Amniotic epithelial cell (primary cell): ENCODE measurements at regions not wholly inside any gene's neighbourhood (a gene's known extent, or its start where the extent isn't known, plus 50 kb on each side); places are given as distances from the start of the nearest gene placed in this dataset.

ENCODE experiments used
- DNase-seq: peaks from one replicate; pipeline ENCODE4 v3.0.0-alpha.2; 2010; ENCODE audit warnings: low read depth

DNA sequence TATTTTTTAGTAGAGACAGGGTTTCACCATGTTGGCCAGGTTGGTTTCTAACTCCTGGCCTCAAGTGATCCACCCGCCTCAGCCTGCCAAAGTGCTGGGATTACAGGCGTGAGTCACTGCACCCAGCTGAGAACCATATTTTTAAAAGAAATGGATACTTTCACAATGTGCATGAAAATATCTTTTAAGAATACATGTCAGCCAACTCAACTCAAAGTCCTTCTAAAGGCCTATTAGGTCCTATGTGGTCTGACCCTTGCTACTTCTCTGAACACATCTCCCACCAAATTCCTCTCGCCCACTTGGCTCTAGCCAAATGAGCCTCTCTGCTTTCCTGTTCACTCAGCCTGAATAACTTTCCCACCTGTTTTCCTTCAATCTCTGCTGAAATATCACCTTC is 119.6 kb downstream of the MTX2 start:
- no peak for DNase-seq

DNA sequence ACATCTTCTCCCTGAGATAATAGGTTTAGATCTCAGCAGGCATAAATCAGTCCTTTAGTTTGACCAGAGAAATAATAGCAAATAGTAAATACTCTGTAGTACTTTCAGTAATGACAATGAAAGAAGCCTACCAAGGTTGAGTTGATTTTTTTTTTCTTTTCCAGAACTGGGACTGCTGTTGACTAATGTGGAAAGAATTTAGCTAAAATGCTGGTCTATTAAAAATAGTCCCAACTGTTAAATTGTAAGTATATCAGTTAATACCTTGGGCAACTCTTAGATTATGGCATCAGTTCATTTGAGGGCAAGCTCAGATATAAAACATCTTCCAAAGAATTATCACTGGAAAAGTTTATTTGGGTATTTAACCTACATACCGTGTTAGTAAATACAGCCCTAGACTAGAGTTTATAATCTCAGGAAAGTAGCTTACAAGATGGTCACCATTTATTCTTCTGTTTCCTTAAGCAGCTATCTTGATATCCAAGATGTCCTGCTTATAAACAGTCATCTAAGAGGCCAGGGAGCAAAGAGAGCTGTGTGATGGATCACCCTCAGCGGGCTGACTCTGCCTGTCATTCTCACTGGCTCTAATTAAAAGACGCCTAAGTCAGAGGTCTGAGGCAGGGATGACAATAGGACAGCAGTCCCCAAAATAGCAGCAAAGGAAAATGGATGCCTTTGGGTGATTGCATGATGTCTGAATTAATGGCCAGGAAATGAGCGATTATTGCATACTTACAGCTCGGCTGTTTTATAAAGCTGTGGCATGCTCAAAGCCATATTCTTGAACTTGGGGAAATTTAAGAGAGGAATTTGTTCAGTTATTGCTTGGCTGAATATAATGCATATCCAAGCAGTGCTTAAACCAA is 121.3 kb downstream of the MTX2 start:
- no peak for DNase-seq

DNA sequence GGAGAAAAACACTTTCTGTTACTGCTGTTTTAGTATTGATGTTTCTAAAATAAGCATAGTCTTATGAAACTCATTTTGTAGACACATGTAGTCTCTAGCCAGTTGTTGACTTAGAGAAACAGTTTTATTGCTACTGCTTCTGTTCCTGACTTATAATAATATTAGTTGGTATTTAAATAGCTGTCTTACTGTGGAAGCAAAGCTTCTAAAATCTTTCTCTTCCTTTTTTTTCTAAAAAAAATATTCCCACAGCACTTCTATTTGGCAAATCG is 121.8 kb downstream of the MTX2 start:
- DNase-seq = no peak

DNA sequence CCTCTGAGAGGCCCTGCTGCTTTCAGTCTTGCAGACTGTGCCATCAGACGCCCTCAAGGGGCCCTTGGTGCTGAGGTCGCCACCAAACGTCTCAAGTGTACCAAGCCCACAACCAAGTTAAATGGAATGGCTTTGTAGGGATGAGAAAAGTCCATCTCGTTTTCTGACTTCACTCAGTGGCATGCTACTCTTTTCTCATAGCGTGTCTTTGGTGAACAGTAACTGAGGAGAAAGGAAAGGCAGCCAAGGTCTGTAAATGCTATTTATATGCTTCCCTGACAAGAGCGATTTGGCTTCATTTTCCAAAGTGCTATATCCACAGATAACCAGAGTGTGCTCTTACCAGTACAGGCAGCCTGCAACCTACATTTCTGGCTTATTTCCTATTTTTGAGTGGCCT is 123.0 kb downstream of the MTX2 start:
- no peak for DNase-seq

DNA sequence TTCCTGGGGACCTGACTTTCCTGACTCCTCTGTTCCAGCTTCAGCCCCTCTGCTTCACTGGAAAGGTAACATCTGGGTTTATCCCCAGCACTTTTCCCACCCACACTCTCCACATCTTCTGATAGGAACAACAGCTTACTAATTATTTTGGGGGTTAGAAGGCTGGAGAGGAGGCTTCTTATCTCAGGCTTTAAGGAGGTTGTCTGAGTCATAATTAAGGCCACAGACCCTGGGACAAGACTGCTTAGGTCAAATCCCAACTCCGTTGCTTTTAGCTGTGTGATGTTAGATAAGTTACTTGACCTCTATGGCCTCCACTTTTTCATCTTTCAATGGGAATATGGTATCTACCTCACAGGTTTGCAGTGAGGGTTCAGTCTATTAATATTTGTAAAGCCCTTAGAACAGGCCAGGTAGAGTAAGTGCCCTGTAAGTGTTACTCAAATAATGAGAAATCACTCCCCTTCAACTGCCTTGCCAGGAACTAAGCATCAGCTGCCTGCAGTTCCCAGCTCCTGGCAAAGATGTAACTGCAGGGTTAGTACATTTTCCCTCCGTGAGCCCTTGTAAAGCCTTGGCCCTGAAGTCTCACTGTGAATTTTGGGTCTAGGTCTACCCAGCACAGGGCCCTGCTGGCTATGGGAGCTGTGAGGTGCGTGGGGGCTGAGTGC is 123.6 kb downstream of the MTX2 start:
- DNase-seq = no peak

DNA sequence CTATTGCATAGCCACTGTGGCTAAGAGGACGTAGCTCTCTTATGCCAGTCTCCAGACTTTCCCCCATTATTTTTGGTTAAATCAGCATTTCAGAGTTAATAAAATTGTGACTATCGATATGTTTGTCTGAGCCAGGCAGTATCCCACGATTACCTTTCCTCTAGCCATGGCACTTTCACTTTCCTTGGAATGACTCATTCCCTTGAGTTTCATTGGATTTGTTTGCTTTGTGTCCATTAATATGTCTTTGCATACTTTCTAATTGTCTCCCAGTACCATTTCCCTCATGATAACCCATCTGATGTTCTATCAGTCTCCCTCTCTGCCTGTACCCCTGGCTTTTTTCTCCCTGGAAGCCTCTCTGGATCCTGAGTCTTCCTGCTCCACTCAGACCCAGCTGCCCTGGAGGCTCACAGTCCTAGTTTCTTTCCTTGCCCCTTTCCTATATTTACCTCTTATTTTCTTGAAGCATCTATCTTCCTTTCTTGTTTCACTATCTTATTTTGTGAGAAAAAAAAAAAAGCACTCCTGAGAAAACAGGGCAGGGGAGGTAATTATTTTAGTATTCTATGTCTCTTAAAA is 126.1 kb downstream of the MTX2 start:
- no peak for DNase-seq

DNA sequence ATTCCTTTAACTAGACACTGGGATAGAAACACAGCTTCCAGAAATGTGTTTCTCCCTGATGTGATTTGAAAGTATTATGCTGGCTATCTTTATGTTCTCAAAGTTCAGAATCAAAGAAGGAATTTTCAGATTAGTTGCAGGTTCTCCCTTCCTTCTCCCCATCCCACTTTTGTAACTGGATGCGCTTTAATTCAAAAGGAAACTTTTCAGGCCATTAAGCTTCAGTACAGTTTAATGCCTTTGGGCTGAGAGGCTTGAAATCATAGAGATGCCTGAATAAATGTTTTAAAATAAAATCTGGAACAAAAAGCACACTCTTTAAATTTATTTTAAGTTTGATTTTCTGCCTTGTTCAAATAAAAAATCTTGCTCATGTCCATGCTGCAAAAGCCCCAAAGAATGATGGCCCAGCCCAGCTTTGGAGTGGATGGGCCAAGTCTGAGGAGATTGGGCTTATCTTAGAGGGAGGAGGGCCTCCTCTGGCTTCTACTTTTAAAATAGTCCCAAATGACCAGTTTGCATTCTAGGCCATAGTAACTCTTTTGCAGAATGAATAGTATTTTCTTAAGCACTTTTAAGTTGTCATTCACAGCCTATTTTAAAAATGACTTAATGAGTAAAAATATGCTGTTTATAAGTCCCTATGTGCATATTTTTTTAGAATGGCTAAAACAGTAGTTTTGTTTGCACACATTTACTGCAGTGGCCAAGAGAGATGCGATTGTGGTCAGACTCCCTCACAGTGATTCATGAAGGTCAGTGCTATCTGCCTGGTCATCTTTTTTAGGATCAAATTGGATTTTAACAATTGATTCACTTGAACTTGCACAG is 129.2 kb downstream of the MTX2 start:
- peak; percentile 53 for DNase-seq

DNA sequence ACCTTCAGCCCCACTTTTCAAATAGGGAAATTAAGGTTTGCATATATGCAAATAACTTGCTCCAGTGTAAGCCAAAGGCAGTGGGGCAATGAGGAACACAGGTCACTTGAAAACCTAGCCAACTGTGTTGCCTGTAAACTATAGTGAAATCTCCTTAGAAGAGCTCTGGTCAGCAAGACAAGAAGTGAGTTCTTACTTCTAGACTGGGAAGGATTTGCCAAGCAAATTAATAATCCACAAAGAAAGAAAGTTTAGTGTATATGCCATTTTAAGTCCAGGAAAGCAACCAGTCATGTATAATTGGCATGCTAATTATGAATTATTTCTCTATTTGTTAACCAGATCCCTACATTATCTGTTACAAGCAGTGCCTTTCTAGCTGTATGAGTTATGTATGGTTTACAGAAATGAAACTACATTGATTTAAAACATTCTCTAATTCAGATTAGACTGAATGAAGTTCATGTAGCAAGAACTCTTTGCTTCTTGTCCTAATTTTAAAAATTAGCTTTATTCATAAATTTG is 129.9 kb downstream of the MTX2 start:
- DNase-seq = peak; percentile 10

DNA sequence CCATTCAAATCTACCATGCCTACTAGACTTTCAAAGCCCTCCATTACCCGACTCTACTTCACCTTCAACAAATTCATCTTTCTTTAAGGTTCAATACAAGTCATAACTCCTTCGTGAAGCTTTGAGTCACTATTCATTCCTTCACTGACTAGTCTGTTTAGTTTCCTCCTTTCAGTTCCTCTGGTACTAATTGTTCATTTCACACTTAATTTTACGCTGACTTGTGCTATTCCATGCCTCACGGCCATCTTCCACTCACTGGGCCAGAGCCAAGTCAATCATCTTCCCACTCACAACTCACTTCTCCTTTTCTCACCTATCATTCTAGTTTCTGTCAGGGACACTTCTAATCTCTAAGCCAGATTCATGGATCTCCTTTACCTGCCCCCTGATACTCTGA is 136.2 kb downstream of the MTX2 start:
- DNase-seq = no peak

DNA sequence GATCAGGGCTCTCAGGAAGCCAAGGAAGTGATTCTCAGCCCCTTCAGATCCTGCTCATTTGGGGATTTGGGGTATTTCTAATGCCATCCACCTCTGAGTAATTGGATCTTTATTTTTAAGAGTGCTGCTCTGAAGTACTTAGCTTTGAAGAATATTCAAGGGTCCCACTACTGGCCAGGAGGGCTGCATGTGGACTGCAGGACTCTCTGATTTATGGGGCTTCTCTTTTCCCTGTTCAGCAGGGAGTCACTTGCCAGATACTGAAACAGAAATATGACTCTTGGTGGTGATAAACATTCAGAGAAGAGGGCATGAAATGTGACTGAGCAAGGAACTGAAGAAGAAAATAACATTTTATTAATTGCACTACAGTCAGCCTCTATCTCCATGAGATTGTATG is 138.5 kb downstream of the MTX2 start:
- no peak for DNase-seq

DNA sequence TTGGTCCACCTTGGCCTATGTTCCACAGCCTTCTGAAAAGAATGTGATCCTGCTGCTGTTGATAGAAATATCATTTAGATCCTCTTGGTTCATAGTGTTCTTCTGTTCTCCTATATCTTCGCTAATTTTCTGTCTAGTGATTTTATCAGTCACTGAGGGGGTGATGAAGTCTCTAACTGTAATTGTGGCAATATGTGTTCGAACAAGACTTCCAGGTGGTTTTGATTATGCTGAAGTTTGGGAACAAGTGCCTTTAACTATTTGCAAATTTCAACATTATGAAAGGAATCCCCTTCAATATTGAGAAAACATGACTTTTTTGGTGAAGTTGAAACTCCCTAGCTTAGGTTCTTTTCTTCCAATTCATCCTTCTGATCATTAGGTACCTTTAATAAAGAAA is 140.4 kb downstream of the MTX2 start:
- DNase-seq = no peak

DNA sequence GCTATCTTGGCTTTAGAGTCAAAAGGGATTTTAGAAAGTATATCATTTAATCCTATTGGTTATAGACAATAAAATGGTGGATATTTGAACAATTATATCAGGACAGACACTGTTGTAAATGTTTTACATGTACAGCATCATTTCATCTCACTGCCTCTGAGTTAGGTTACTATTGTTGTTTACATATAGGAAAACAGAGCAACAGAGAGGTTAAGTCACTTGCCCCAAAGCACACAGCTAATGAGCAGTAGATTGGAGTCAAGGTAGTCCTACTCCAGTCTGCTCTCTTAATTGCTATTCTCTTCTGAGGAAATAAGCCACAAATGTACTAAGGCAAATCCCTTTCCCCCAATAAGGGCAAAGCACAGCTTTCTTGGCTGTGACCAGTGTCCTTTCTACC is 142.9 kb downstream of the MTX2 start:
- no peak for DNase-seq

DNA sequence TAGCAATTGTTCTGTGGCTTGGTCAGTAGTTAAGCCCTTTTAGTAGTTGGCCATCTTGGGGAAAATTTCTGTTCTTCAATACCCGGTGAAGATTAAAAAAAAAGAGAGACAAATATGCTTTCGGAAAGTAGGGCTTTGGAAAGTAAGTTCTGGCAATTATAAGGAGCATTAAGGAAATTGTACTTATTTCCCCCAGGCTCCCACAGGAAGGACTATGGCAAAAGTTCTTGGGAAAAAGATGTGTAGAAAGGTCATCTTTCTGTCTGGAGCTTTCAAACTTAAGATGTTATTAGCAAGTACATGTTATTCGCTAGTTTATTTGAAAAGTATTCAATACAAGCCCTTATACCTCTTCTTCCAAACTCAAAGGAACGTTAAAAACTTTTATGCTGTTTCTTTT is 144.5 kb downstream of the MTX2 start:
- no peak for DNase-seq

DNA sequence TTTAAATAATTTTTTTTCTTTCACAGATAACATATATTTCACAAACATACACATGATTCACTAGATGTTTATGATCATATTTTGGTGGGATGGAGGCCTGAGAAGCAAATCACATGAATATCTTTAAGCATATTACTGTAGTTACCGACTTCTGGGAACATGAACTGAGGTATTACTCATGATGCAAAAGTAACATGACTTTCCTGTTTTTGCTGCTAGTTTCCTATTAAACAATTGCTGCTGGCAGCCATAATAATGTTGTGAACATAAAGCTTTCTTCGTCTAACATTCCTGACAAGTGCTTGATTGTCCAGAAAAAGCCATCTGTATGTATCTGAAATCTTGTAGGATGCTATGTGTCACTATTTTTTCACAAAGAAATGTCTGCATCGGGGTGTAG is 145.4 kb downstream of the MTX2 start:
- no peak for DNase-seq

DNA sequence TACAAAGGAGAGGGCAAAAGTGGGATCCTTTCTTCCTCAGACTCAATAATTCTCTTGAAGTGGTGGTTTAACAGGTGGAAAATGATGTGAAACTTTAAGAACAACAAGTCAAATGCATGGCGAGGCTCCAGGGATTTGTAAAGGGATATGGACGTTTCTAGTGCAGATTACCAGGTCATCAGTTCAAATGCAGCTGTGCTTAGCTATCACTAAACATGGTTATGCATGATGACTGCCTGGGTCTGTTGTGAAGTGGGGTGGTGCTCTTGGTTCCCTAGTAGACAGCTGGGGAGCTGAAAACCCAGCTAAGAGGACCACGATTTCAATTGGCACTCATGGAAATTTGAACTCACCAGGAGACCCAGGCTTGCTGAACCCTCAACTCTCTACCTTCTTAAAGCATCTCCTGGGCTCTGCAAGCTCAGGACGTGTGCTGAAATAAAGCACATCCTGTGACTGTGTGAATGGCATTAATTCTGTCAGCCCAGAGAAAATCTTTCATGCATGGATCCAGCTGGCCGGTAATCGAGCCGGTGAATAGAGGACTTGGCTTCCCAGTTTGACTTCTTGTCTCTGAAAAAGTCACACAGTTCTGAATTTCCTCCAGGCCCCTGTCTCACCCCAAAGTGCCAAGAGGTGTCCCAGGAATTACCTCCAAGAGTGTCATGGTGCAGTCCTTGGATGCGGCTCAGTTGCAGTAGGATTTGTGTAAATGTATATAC is 146.1 kb downstream of the MTX2 start:
- DNase-seq = no peak

DNA sequence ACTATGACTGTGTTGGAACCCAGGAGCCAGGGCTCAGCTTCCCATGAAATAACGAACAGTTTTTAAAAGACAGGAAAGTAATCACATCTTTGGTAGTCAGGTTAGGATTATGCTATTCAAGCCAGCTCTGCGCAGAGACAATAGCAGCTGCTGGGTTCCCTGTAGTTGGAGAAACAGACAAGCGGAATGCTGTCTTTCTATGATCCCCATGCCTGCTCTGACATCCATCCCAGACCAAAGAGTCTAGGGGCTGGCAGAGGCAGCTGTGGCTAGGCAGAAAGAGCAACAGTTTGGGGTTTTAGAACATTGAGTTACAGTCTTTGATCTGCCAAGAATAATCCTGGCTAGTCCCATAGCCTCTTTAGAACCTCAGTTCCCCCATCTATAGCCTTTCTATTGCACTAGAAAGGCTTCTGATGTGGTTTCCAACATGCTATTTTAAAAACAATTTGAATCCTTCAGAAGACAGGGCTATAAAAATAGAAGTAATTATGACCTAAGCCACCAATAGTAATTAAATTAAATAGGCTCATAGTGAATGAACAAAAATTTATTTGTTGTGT is 146.8 kb downstream of the MTX2 start:
- no peak for DNase-seq

DNA sequence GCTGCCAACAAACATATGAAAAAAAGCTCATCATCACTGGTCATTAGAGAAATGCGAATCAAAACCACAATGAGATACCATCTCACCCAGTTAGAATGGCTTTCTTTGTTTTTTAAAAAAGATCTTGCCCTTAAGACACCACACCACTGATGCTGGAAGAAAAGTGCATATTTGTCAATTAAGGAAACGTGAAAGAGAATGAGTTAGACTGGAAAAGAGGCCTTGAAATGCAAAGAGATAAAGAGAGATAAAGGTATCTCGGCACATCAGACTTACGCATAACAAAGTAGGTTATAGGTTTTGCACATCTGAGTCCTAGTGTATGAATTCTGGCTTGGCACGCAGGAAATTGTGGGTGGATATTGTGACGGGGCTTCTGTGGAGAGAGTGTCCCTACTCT is 149.5 kb downstream of the MTX2 start:
- DNase-seq = no peak

DNA sequence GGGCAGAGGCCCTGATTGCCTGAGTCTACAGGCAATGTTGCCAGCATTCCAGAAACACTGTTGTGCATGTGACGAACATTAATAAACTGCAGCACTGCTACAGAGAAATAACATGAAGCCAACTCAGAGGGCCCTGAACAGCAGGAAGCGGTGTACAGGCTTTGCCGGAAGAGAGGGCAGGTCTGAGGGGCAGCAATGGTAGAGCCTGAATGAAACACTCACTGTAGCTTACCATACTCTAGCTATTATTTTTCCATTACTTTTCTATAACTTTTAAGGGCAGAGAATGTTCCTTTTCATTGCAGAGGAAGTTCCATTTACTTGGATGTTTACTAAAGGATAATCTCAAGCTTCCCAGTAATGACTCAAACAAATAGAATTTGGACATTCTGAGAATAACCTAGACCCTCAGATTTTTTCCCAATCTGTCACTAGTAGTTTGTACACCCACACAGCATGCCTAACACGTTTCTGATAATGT is 150.4 kb downstream of the MTX2 start:
- peak; percentile 73 for DNase-seq

DNA sequence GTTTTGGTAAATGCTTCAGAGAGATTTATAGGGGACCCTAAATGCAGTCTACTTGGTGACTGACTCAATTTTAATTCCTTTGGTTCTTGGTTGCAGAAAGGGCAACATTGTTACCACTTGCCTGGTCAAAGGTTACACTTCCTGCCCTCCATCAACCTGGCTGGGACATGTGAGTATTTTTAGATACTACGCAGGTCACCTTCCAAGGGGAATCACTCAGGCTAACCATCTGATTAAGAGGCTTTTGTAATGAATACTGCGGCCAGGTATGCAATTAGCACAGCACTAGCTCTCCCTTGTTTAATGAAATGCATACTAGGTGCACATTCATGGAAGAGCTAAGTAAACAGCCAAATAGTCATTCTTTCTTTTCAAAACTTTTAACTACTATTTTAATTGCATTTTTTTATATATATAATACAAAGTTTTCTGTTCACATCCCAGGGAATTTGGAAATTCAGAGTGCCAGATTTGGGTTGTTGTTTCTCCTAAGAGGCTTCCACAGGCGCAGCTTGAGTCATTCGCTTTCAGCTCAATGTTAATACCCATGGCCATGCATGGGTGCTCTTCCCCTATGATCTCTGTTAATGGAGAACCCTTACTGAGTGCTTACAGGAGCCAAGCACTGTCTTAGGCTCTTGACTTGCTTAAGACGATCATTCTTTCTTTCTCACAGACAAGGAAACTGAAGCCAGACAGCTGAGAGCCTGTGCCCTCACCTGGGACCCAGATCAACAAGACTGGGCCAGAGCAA is 152.2 kb downstream of the MTX2 start:
- no peak for DNase-seq

DNA sequence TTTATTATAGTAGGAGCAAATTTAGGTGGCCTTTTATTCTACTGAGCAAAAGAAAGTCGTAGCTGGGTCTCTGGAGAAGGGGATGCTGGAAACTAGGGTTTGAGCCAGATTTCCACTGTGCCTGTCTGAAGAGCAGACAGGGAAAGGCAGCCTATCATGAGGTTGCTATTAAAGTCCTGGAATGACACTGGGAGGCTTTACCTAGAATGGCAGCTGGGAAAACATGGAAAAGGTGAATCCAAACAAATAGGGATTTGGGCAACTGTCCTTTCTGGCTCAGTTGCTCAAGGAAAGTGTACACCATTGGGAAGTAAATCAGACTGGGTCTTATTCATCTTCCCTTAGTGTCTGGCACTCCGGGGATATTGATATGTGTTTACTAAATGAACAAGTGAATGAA is 154.6 kb downstream of the MTX2 start:
- DNase-seq = no peak

DNA sequence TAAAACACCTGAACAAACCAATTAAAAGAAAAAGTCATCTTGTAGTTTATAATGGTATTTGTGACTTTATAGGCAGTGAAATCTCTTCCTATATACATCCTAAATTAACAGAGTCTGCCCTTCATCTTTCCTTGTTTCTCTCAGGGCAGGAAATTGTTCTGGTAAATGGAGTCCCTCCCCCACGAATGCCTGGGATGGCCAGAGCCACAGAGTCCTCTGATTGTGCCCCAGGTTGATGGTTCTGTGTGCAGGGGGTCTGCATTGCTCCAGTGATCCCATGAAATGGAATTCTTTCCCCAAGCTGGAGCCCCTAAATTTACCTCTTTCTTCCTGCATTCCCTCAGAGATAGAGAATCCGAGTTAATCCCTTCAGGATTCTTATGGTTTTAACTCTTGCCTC is 155.5 kb downstream of the MTX2 start:
- no peak for DNase-seq
